ENCODE measurements at regions not wholly inside any gene's neighbourhood (a gene's known extent, or its start where the extent isn't known, plus 50 kb on each side); places are given as distances from the start of the nearest gene placed in this dataset.

DNA sequence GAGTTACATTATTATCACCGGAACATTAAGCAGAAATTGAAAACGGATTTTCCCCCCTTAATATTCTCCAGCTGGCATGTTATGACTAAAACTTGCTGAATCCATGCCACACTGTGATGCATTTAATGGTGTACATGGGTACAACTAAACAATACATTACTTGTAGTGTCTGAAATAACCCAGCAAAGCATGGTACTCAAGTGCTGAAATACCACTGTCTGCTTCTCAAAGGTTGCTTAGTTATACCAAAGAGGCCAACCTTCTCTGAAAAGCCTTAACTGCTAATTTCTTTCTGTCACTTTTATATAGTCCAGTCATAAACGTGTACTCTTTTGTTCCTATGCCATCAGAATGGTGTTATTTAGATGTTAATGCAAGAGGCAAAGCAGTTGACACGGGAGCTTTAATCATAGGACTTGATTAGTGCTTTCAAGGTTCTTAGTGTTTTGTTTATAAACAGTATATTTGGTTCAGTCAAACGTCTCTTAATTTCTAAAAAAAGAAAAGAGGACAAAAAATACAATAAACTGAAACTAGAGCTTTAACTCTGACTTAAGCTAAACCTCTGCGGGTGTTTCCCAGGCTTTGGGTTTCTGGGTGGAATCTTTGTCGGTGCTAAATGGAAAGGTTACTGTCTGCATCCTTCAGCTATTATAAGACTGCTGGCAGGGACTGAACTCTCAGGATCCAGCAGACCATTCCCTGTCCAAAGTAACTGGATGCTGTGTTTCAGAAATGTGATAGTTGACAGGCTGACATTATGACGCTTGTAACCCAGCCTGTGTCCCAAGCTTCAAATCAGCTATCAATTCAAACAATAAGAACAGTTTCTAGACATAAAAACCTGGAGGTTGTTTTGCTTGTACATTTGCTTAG lies 202.6 kb downstream of the PPP1R3A start:
- Mint-ChIP-seq H3K27me3 (ENCODE audit: low read depth, poor library complexity) (peaks cover 4% of the 10 kb centered on the region), H3K4me3 (no peak overlapping the region), H3K4me1 (peaks cover 6% of the 10 kb centered on the region), H3K36me3 (ENCODE audit: low read depth) (no peaks in the 10 kb centered on the region), H3K9me3 (peaks cover 9% of the 10 kb centered on the region), H3K27ac (no peak overlapping the region)
- TF ChIP-seq, protein P1, sequence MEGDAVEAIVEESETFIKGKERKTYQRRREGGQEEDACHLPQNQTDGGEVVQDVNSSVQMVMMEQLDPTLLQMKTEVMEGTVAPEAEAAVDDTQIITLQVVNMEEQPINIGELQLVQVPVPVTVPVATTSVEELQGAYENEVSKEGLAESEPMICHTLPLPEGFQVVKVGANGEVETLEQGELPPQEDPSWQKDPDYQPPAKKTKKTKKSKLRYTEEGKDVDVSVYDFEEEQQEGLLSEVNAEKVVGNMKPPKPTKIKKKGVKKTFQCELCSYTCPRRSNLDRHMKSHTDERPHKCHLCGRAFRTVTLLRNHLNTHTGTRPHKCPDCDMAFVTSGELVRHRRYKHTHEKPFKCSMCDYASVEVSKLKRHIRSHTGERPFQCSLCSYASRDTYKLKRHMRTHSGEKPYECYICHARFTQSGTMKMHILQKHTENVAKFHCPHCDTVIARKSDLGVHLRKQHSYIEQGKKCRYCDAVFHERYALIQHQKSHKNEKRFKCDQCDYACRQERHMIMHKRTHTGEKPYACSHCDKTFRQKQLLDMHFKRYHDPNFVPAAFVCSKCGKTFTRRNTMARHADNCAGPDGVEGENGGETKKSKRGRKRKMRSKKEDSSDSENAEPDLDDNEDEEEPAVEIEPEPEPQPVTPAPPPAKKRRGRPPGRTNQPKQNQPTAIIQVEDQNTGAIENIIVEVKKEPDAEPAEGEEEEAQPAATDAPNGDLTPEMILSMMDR (IDR thresholded peaks at IDR 0.05): no peak
- DNase-seq: no peak

DNA sequence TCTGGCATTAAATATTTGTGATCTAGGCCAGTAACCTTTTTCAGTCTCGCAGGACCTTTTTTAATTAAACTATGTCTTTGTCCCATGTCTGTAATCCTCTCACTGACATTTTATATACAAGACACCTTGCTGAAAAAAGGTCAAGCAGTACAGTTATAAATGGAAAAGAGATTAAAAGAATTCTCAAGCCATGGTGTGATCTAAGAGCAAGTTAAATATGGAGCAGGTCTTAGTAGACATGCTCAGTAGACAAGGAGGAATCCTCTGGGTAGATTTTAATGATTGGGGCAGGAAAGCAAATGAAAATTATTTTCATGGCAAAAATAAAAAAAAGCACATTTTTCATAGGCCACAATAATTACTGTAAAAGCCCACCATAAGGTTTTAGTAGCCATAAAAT lies 203.5 kb downstream of the PPP1R3A start:
- Mint-ChIP-seq H3K27ac (no peak overlapping the region), H3K4me3 (no peak overlapping the region), H3K27me3 (ENCODE audit: low read depth, poor library complexity) (peaks cover 4% of the 10 kb centered on the region), H3K9me3 (peaks cover 9% of the 10 kb centered on the region), H3K4me1 (peaks cover 6% of the 10 kb centered on the region), H3K36me3 (ENCODE audit: low read depth) (no peaks in the 10 kb centered on the region)
- TF ChIP-seq, protein P1 (IDR thresholded peaks at IDR 0.05): no peak
- DNase-seq: no peak

DNA sequence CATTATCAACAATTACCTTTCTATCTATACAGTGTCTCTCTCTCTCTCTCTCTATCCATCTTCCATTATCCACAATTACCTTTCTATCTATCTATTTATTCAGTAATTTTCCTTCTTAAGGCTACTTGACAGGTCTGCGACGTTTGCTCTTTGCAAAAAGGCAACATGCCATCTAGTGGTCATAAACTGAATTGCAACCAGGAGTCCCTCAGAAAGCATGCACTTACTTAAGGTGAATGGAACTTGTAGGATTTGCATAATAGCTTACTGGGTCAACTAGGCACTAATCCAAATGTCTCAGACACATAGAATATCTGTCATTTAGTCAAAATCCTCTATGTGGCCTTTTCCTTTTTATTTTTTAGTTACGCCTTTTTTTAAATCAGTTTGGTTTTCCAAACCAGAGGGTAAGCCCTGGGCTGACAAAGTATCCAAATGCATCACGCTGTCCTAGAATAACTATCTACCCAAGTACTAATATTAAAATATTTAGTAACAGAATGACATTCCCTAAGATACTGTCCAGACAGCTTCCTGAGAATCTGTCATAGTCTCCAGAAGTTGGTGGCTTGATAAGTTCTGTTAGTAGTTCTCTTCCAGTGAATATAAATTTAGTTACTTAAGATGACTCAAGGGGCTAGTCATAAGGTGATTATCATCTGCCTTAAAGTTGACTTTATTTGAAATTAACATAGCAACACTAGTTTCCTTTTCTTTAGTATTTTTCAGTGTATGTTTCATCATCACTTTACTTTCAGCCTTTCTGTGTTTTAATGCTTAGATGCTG lies 208.3 kb downstream of the PPP1R3A start:
- TF ChIP-seq, protein P1 (IDR thresholded peaks at IDR 0.05): peak; percentile 97
- Mint-ChIP-seq H3K9me3 (peaks cover 9% of the 10 kb centered on the region), H3K4me3 (no peak overlapping the region), H3K4me1 (no peaks in the 10 kb centered on the region), H3K36me3 (ENCODE audit: low read depth) (no peaks in the 10 kb centered on the region), H3K27ac (no peak overlapping the region), H3K27me3 (ENCODE audit: low read depth, poor library complexity) (no peaks in the 10 kb centered on the region)
- DNase-seq: peak; percentile 59

DNA sequence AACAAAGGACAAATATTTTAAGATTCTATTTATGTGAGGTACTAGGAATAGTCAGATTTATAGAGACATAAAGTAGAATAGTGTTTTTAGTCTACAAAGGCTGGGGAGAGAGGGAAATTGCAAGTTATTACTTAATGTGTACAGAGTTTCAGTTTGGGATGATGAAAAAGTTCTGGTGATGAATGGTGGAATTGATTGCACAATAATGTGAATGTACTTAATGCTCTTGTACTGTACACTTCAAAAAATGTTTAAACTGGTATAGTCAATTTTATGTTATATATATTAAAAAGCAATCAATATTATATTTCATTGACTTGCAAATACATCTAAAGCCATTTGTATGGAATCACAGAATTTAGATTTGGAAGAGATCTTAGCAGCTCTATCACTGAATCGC lies 213.4 kb downstream of the PPP1R3A start:
- H3K4me1 Mint-ChIP-seq: no peaks in the 10 kb centered on the region
- no peak overlapping the region for H3K4me3 Mint-ChIP-seq
- no peaks in the 10 kb centered on the region for H3K9me3 Mint-ChIP-seq
- DNase-seq: no peak
- no peaks in the 10 kb centered on the region for H3K36me3 Mint-ChIP-seq (ENCODE audit: low read depth)
- TF ChIP-seq, protein P1 (IDR thresholded peaks at IDR 0.05): no peak
- no peak overlapping the region for H3K27ac Mint-ChIP-seq
- H3K27me3 Mint-ChIP-seq (ENCODE audit: low read depth, poor library complexity): no peaks in the 10 kb centered on the region

DNA sequence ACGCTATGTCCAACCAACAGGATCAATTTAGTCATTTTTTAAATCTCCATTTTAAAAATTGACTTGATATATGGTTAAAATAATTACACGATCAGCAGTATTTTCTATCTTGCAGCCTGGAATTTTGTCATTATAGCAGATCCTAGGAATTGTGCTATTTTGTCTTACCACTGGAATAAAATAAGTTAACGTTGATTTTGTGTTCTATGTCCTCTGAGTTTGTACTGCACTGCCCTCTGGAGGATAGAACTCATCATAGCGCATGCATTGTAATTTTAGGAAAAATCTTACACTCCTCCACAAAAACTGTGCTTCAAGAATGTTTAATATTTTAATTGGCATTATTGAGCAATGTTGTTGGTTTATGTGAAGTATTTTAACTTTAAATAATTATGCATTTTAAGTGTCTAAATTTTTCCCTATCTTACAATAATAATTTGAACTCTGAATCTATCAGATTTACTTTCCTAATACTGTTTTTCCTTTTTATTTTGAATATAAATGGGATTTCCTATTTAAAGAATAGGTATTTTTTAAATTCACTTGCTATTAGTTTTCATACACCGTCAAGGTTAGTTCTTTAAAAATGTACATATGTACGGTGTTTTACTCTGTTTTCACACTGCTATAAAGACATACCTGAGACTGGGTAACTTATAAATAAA lies 220.1 kb downstream of the PPP1R3A start:
- Mint-ChIP-seq H3K27me3 (ENCODE audit: low read depth, poor library complexity) (no peaks in the 10 kb centered on the region), H3K4me1 (no peaks in the 10 kb centered on the region), H3K27ac (no peak overlapping the region), H3K36me3 (ENCODE audit: low read depth) (no peaks in the 10 kb centered on the region), H3K4me3 (no peak overlapping the region), H3K9me3 (no peaks in the 10 kb centered on the region)
- TF ChIP-seq, protein P1 (IDR thresholded peaks at IDR 0.05): peak; percentile 79
- peak; percentile 10 for DNase-seq

Measured in nephron progenitor cell (in vitro differentiated cells).